Thyroid gland (tissue), 4 donors: ENCODE measurements at regions not wholly inside any gene's neighbourhood (a gene's known extent, or its start where the extent isn't known, plus 50 kb on each side); places are given as distances from the start of the nearest gene placed in this dataset.
"Not testable (repeated sequence)": the region's sequence is repeated elsewhere in the genome, so short reads cannot be mapped to it uniquely, and the experiment has no call there.

Experiments used
- CTCF ChIP-seq, 6 experiments: fragments of 200-600 bp in 3 of 6; fragments of 450-650 bp in 3 of 6; sonication (generic) in 3 of 6; IDR thresholded peaks; one replicate each; pipeline ENCODE4 v1.5.1; 2016 to 2019; ENCODE audit warnings: antibody characterized with exemption in 6 of 6, mild to moderate bottlenecking in 2 of 6, inconsistent platforms in 1 of 6, moderate library complexity in 1 of 6
- POLR2A ChIP-seq, 2 donors: fragments of 450-650 bp; IDR thresholded peaks; one replicate each; pipeline ENCODE4 v1.6.1; 2017; ENCODE audit warnings: antibody characterized with exemption in 2 of 2, mild to moderate bottlenecking in 2 of 2, moderate library complexity in 1 of 2

GRCh38 chr5:42099846-42100245, 174.8 kb downstream of the FBXO4 start:
- TF ChIP-seq POLR2A, CTCF (IDR thresholded peaks at IDR 0.05): not testable (repeated sequence)
